Skeletal muscle satellite cell (primary cell): ENCODE measurements at regions not wholly inside any gene's neighbourhood (a gene's known extent, or its start where the extent isn't known, plus 50 kb on each side); places are given as distances from the start of the nearest gene placed in this dataset.
A peak's percentile ranks its signal among the peaks of the same experiment; 100 is the strongest.

Experiments
- H3K27me3 ChIP-seq: 2 replicates; pipeline ENCODE4 v1.7.0; 2013; ENCODE audit warnings: low read length; ENCODE audit not compliant: control insufficient read depth, insufficient read depth
- H3K36me3 ChIP-seq: 2 replicates; pipeline ENCODE4 v1.7.0; 2013; ENCODE audit warnings: mild to moderate bottlenecking, control low read depth, low read length; ENCODE audit not compliant: insufficient read depth
- H3K4me1 ChIP-seq: 2 replicates; pipeline ENCODE4 v1.7.0; 2013; ENCODE audit warnings: low read length; ENCODE audit not compliant: control insufficient read depth, insufficient read depth
- H3K4me2 ChIP-seq: 2 replicates; pipeline ENCODE4 v1.7.0; 2013; ENCODE audit warnings: mild to moderate bottlenecking, low read length
- H3K4me3 ChIP-seq: 2 replicates; pipeline ENCODE4 v1.7.0; 2013; ENCODE audit warnings: low read length
- H3K9ac ChIP-seq: 2 replicates; pipeline ENCODE4 v1.7.0; 2013; ENCODE audit warnings: mild to moderate bottlenecking, low read depth, low read length, moderate library complexity
- H3K9me3 ChIP-seq: replicated peaks from 2 replicates; pipeline ENCODE4 v1.7.0; 2013; ENCODE audit warnings: mild to moderate bottlenecking, control low read depth, low read length

DNA sequence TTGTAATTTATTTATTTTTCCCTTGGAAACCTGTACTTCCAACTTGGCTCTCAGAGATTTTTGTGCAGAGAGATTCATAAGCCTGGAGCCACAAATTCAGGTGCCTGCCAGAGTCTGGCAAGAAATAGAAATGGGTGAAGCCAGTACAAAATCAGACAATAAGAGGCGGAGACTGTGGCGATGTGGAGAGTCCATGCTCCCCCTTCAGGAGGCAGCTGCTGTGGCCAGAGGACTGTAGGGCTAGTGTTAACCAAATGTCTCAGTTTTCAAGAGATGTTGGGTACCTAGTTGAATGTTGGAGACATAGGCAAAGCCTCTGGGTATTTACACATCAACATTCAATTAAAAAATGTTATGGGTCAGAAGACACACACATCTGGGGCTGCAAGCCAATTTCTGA, 208.6 kb downstream of the PSAT1 start:
- Histone ChIP-seq H3K4me3 (no peak overlapping the region), H3K4me1 (no peaks in the 10 kb centered on the region), H3K36me3 (no peaks in the 10 kb centered on the region), H3K4me2 (no peak overlapping the region), H3K27me3 (no peaks in the 10 kb centered on the region), H3K9ac (no peak overlapping the region), H3K9me3 (no peaks in the 10 kb centered on the region)

- no peaks in the 10 kb centered on the region for H3K9me3 ChIP-seq
- no peaks in the 10 kb centered on the region for H3K4me1 ChIP-seq
- H3K4me3 ChIP-seq: no peak overlapping the region
- no peak overlapping the region for H3K4me2 ChIP-seq
- H3K27me3 ChIP-seq: no peaks in the 10 kb centered on the region
- H3K36me3 ChIP-seq: no peaks in the 10 kb centered on the region
- H3K9ac ChIP-seq: no peak overlapping the region
Measured at GRCh38 chr9:78507037-78507436, 210.1 kb downstream of the PSAT1 start.

DNA sequence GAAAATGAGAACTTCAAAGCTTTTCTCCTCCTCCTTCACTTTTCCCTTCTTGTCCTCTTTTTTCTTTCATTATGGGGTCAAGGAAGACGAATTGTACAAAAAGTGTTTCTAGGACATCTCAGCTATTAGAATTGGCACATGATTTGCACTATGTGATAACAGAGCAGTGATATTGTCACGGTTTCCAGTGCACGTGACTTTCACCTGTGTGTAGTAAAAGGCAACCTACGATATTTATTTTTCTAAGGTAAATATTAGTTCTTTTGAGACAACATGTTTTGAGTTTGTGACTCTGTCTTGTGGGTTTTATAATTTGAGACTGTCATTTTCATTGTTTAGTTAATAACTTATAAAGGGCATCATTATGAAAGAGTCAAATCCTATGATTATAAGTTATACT, 213.1 kb downstream of the PSAT1 start:
- H3K4me1 ChIP-seq: no peaks in the 10 kb centered on the region
- H3K9ac ChIP-seq: no peak overlapping the region
- no peaks in the 10 kb centered on the region for H3K9me3 ChIP-seq
- H3K4me3 ChIP-seq: no peak overlapping the region
- H3K27me3 ChIP-seq: no peaks in the 10 kb centered on the region
- H3K36me3 ChIP-seq: no peaks in the 10 kb centered on the region
- no peak overlapping the region for H3K4me2 ChIP-seq

GRCh38 chr9:78515108-78515507, 218.2 kb downstream of the PSAT1 start:
- H3K27me3 ChIP-seq: no peaks in the 10 kb centered on the region
- no peaks in the 10 kb centered on the region for H3K36me3 ChIP-seq
- H3K4me3 ChIP-seq: no peak overlapping the region
- H3K4me2 ChIP-seq: no peak overlapping the region
- H3K4me1 ChIP-seq: no peaks in the 10 kb centered on the region
- H3K9ac ChIP-seq: no peak overlapping the region
- peaks cover 6% of the 10 kb centered on the region for H3K9me3 ChIP-seq

GRCh38 chr9:78519786-78520185, 222.9 kb downstream of the PSAT1 start:
- H3K36me3 ChIP-seq: no peaks in the 10 kb centered on the region

DNA sequence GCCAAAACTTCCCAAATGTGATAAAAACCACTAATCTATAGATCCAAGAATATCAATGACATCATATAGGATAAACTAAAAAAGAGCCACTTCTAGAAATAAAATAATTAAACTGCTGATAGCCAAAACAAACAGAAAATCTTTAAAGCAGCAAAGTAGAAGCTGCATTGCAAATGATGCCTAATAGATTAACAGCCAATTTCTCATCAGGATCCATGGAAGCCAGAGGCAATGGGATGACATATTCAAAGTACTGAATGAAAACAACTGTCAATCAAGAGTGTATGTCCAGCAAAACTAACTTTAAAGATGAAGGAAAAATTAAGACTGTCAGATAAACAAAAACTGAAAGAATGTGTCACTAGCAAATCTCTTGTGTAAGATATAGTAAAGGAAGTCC, 224.8 kb downstream of the PSAT1 start:
- H3K4me3 ChIP-seq: no peak overlapping the region

More at GRCh38 chr9:78519786-78520185, 222.9 kb downstream of the PSAT1 start:
- Histone ChIP-seq H3K27me3 (no peaks in the 10 kb centered on the region), H3K4me3 (no peak overlapping the region), H3K4me2 (no peak overlapping the region), H3K9me3 (peaks cover 9% of the 10 kb centered on the region), H3K4me1 (no peaks in the 10 kb centered on the region), H3K9ac (no peak overlapping the region)

DNA sequence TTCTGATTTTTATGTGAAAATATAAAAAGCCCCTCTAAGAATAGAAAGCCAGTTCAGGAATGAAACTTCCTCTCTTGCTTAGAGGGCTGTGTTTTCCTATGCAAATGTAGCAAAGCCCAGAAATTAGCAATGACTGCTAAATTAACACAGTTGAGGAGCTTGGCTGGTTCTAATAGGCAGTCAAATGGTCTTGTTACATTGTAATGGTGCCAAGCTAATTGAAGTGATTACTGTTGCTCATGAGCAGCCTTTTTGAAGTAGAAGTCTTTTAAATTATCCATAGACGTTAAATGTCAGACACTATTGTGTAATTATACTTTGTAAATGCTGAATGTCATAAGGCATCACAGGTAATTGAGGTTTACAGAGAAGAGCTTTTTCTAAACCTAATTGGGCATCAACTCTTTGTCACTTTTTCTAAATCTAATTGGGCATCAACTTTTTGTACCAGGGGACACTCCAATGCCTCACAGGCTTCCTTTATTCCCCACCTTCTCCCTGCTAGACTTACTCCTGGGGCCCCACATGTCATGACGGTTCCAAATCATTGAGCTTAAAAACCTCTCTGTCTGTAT, 229.1 kb downstream of the PSAT1 start:
- H3K27me3 ChIP-seq: no peaks in the 10 kb centered on the region
- no peaks in the 10 kb centered on the region for H3K9me3 ChIP-seq
- H3K36me3 ChIP-seq: no peaks in the 10 kb centered on the region
- H3K4me1 ChIP-seq: no peaks in the 10 kb centered on the region
- H3K4me2 ChIP-seq: no peak overlapping the region
- H3K4me3 ChIP-seq: no peak overlapping the region
- no peak overlapping the region for H3K9ac ChIP-seq

More for the DNA sequence above, 224.8 kb downstream of the PSAT1 start:
- H3K4me2 ChIP-seq: no peak overlapping the region
- no peaks in the 10 kb centered on the region for H3K36me3 ChIP-seq
- no peaks in the 10 kb centered on the region for H3K4me1 ChIP-seq
- H3K9ac ChIP-seq: no peak overlapping the region
- no peaks in the 10 kb centered on the region for H3K27me3 ChIP-seq
- H3K9me3 ChIP-seq: peaks cover 9% of the 10 kb centered on the region

GRCh38 chr9:78533500-78533899, 236.6 kb downstream of the PSAT1 start:
- Histone ChIP-seq H3K27me3 (no peaks in the 10 kb centered on the region), H3K4me1 (no peaks in the 10 kb centered on the region), H3K9me3 (no peaks in the 10 kb centered on the region), H3K4me2 (no peak overlapping the region), H3K4me3 (no peak overlapping the region), H3K36me3 (no peaks in the 10 kb centered on the region), H3K9ac (no peak overlapping the region)

DNA sequence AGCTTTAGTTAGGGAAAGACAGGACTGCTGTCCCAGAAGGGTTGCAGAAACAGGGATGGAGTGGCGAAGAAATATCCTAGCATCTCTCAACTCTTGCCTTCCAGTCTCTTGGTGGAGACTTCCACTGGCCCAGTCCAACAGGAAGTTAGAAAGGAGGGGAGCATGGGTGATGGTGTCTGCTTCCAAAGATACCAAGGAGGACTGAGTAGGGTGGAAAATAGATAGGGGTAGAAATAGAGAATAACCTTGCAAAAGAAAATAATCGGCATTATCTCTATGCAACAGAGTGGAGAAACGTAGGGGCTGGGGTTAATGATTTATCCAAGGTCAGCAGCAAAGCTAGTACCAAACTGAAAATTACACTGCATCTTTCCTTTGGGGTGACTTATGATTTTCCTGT, 242.3 kb downstream of the PSAT1 start:
- H3K4me1 ChIP-seq: peaks cover 15% of the 10 kb centered on the region
- no peak overlapping the region for H3K4me3 ChIP-seq
- no peaks in the 10 kb centered on the region for H3K9me3 ChIP-seq
- H3K4me2 ChIP-seq: peak overlapping the region; percentile 35
- H3K36me3 ChIP-seq: no peaks in the 10 kb centered on the region
- no peaks in the 10 kb centered on the region for H3K27me3 ChIP-seq
- H3K9ac ChIP-seq: no peak overlapping the region

DNA sequence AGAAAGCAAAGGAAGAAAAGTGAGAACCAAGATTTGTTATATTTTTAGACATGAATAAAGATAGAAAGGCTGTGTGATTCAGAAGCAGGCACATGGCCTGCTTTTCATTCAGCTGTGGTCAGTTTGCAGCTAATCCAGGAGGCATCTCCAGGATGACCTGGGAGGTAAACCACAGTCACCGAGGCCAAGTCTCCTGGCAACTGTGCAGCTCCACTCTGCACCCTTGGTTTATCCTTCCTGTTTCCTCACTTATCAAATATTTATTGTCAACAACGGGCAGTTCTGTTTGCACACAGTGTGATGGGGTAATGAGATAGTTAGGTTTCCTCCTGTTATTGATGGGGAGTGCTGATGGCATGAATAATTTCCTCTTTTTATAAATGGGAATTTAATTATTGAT, 243.0 kb downstream of the PSAT1 start:
- no peaks in the 10 kb centered on the region for H3K27me3 ChIP-seq
- no peak overlapping the region for H3K4me3 ChIP-seq
- no peak overlapping the region for H3K9ac ChIP-seq
- peaks cover 15% of the 10 kb centered on the region for H3K4me1 ChIP-seq
- H3K4me2 ChIP-seq: peak overlapping the region; percentile 35
- H3K36me3 ChIP-seq: no peaks in the 10 kb centered on the region
- no peaks in the 10 kb centered on the region for H3K9me3 ChIP-seq

DNA sequence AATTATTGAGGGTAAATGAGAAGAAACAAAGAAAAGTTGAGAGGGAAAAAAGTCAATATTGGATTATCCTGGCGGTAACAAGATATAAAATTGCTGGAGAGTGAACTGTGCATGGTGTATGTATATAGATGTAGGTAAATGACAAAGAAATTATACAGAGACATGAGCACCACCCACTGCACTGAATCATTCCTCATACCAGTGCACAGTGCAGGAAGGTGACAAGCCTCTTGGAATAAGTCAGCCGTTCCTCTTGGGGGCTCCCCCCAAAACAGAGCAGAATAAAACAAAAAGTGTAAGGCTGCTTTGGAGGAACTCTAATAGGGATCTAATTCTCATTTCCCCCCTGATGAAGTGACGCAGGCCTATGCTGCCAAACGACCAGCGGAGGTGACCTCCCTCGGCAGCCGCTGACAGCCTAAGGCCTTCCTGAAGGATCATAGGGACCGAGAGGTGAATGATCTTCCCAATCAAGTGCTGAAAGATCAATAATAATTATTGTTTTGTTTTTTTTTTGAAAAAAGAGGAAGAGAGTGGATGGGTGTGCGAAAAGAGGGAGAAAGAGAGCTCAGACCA, 245.0 kb downstream of the PSAT1 start:
- Histone ChIP-seq H3K27me3 (no peaks in the 10 kb centered on the region), H3K9ac (no peak overlapping the region), H3K4me2 (no peak overlapping the region), H3K4me3 (no peak overlapping the region), H3K4me1 (peaks cover 15% of the 10 kb centered on the region), H3K9me3 (no peaks in the 10 kb centered on the region), H3K36me3 (no peaks in the 10 kb centered on the region)

DNA sequence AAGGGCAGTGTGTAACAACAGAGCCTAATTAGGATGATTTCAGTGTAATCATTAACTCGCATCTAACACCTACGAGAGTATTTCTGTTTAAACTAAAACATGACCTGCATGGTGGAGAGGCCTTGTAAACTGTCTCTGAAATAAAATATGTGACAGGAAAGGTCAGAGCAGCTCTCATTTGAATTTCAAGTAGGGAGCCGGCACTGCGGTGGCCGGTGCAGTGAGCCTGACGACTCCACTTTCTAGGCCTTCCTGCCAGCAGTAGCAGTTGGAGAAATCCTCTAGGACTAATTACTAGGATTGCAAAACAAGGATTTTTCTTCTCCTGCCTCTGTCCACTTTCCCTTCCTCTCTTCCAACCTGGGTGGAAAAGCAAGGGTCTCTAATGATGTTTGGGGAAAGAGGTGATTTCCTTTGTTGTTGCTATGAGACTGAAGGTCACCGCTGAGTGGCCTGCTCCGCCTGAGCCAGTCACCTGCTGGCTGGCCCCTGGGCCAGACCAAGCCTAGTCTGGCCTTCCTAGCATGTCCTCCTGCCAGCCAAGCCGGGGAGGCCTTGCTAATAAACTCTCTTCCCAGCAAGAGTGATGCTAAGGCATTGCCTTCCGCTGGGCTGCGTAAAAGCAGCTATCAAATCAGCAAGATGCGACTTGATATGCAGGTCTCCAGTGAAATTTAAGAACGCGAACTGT, 245.7 kb downstream of the PSAT1 start:
- no peak overlapping the region for H3K4me2 ChIP-seq
- no peak overlapping the region for H3K9ac ChIP-seq
- H3K4me1 ChIP-seq: peaks cover 15% of the 10 kb centered on the region
- no peaks in the 10 kb centered on the region for H3K36me3 ChIP-seq
- H3K9me3 ChIP-seq: no peaks in the 10 kb centered on the region
- no peak overlapping the region for H3K4me3 ChIP-seq
- H3K27me3 ChIP-seq: no peaks in the 10 kb centered on the region
